GM12864 (cell line): ENCODE measurements at regions not wholly inside any gene's neighbourhood (a gene's known extent, or its start where the extent isn't known, plus 50 kb on each side); places are given as distances from the start of the nearest gene placed in this dataset.
"Not testable (repeated sequence)": the region's sequence is repeated elsewhere in the genome, so short reads cannot be mapped to it uniquely, and the experiment has no call there.

Experiments used
- DNase-seq: peaks from one replicate; pipeline ENCODE4 v3.0.0-alpha.2; 2011; ENCODE audit warnings: low read depth
- H3K4me3 ChIP-seq: 2 replicates; pipeline ENCODE4 v1.5.1; 2011; ENCODE audit warnings: mild to moderate bottlenecking, low read depth, low read length, control low read depth
- TF ChIP-seq, protein P1 (sequence below): IDR thresholded peaks from 2 replicates; pipeline ENCODE4 v1.5.1; 2011; ENCODE audit warnings: low read depth, mild to moderate bottlenecking, moderate library complexity, low read length, control low read depth, inconsistent platforms; ENCODE audit errors: missing control alignments

DNA sequence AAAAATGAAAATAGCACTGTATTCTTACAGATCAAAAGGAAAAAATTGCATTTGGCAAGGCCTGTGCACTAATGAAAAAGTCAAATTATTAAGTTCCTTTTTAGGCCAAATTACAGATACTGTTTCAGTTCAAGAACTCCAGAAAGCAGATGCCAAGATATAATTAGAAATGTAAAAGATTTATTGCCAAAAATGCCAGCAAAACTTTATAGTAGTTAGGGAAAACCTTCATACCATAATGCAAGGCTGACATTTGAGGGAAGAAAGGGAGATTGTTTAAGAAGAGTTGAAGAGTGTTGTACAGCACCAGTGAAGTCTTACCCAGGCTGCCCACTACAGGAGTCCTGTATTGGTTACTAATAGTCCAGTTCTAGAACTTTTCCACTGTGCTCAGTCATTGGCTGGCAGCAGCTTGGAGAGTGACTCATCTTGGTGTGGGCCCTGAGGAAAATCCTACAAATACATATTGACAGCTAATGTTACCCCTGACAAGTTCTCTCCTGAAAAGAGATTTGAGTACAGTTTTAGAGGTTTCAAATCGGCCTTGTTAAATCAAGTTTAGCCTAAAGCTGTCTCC, 600.4 kb downstream of the C12orf50 start:
- DNase-seq = no peak
- no peak overlapping the region for H3K4me3 ChIP-seq
- TF ChIP-seq, protein P1, sequence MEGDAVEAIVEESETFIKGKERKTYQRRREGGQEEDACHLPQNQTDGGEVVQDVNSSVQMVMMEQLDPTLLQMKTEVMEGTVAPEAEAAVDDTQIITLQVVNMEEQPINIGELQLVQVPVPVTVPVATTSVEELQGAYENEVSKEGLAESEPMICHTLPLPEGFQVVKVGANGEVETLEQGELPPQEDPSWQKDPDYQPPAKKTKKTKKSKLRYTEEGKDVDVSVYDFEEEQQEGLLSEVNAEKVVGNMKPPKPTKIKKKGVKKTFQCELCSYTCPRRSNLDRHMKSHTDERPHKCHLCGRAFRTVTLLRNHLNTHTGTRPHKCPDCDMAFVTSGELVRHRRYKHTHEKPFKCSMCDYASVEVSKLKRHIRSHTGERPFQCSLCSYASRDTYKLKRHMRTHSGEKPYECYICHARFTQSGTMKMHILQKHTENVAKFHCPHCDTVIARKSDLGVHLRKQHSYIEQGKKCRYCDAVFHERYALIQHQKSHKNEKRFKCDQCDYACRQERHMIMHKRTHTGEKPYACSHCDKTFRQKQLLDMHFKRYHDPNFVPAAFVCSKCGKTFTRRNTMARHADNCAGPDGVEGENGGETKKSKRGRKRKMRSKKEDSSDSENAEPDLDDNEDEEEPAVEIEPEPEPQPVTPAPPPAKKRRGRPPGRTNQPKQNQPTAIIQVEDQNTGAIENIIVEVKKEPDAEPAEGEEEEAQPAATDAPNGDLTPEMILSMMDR = no peak

DNA sequence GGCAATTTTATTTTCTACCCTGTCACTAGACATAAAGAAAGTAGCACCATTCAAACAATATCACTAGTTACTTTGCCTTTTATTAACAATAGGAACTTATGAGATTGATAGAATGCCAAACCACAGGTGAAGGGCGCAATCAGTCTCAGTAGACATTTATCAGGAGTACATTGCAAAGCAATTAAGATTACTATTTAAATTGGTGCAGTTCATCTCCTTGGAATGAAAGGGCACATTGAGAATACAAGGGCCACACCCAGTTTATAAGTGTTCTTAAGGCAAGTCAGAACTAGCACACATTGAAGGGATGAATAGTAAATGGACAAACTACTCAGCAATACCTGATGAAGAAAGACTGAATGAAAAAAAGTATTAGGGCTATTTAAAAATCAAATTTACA, 601.4 kb downstream of the C12orf50 start:
- DNase-seq = no peak
- H3K4me3 ChIP-seq = no peak overlapping the region
- TF ChIP-seq, protein P1 = no peak

DNA sequence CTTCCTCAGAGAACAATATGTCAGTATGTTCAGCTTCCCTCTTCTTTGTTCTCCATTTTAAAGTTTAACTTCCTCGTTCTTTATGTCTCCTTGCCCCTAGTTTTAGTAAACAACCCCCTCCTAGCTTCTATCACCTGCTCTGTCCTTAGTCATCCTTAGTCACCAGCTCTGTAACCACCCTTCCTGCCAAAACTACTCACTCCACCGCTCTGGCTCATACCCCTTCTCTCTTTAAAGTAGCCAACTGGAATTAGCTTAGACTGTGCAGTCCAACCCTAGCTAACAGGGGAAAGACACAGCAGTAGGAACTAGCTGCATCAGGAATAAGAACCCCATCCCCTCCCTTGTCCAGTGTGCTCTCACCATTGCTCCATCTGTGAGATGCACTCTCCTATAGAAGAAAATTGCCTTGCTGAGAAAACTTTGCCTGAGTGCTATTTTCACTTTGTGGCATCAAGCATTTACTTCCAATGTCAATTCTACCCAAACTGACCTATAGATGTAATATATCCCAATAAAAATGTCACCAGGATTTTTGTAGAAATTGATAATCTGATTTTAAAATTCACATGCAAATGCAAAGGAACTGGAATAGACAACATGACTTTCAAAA, 603.2 kb downstream of the C12orf50 start:
- no peak overlapping the region for H3K4me3 ChIP-seq
- no peak for DNase-seq
- TF ChIP-seq, protein P1 = no peak

DNA sequence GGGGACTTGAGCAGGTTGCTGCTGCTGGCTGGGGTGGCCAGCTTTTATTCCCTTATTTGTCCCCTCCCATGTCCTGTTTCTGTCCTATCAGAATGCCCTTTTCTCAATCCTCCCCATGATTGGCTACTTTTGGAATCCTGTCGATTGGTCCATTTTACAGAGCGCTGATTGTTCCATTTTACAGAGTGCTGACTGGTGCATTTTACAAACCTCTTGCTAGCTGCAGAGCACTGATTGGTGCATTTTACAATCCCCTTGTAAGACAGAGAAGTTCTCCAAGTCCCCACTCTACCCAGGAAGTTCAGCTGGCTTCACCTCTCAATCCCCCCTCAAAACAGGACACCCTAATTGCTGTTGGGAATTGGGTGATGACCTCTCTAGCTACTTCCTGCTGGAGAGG, 608.0 kb downstream of the C12orf50 start:
- not testable (repeated sequence) for H3K4me3 ChIP-seq, DNase-seq

DNA sequence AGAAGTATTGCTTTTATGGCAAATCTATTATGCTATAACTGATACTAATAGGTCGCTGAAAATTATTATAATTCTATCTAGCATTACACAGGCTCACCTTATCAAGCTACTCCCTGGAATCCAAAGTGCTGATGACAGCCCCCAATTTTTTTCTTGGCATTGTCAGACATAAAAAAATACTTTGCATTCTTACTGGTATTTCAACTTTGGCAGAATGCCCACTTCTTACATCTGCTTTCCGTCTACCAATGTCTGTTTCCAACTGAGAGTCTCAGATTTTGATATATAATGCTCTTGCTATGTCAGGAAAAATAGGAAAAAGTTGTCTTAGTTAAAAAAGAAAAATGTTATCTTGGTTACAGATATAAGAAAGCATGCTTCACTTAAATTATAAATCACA, 615.4 kb downstream of the C12orf50 start:
- DNase-seq = no peak
- TF ChIP-seq, protein P1 = no peak
- H3K4me3 ChIP-seq = no peak overlapping the region

DNA sequence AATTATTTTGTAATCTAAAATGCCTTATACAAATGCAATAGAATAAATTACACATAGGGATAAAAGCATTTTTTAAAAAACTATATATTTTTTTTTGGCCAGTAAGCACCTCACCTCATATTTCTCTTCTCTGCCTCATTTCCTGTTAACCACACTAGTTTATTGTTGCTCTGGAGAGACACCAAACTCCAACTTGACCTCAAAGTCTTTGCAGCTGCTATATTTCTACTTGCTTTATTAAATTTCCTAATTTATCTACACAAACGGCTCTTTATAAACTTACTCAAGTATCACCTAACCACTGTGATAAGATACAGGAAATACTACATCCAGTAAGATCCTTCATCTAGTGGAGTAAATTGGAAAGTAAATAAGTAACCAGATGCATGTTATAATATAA, 622.3 kb downstream of the C12orf50 start:
- no peak overlapping the region for H3K4me3 ChIP-seq
- DNase-seq = no peak
- TF ChIP-seq, protein P1 = no peak

DNA sequence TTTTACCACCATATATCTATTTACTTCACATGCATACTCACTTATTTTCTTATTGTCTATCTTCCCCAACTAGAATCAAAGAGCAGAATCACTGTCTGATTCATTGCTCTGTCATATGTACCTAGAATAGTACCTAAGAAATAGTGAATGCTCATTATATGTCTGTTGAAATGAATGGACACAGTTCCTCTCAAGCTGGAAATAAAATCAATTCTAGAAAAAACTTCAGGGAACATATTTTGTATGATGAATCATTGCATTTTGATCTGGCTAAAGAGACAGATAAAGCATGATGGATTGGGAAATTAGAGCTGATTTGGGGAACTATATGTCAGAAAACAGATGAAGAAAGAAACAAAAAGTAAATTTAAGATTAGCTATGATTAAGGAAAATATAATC, 623.3 kb downstream of the C12orf50 start:
- TF ChIP-seq, protein P1 = no peak
- no peak for DNase-seq
- H3K4me3 ChIP-seq = no peak overlapping the region

DNA sequence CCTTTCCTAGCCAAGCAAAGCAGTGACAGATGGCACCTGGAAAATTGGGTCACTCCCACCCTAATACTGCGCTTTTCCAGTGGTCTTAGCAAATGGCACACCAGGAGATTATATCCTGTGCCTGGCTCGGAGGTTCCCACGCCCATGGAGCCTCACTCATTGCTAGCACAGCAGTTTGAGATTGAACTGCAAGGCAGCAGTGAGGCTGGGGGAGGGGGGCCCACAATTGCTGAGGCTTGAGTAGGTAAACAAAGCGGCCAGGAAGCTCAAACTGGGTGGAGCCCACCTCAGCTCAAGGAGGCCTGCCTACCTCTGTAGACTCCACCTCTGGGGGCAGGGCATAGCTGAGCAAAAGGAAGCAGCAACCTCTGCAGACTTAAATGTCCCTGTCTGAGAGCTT, 635.0 kb downstream of the C12orf50 start:
- H3K4me3 ChIP-seq, DNase-seq: not testable (repeated sequence)
